Activated T-cell treated with anti-CD3 and anti-CD28 coated beads for 4 hours (primary cell): ENCODE measurements at regions not wholly inside any gene's neighbourhood (a gene's known extent, or its start where the extent isn't known, plus 50 kb on each side); places are given as distances from the start of the nearest gene placed in this dataset.
"Not testable (repeated sequence)": the region's sequence is repeated elsewhere in the genome, so short reads cannot be mapped to it uniquely, and the experiment has no call there.

Source experiments
- DNase-seq: peaks from one replicate; pipeline ENCODE4 v3.0.0-alpha.2; 2020

DNA sequence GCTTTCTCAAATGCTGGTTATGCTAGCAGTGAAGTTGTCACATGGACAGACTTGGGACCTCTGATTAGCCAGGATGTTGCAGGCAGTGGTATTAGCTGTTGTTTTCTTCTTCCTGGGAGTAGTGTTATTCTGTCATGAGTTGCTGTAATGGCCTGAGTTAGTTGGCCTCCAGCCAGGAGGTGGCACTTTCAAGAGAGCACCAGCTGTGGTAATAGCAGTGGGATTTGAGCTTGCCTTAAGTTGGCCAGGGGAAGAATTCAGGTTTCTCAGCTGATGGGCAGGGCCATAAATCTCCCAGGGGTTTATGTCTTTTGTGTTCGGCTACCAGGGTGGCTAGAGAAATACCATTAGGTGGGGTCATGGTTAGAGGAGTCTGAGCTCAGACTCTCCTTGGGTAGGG, 132.6 kb downstream of the GLUD2 start:
- no peak for DNase-seq

DNA sequence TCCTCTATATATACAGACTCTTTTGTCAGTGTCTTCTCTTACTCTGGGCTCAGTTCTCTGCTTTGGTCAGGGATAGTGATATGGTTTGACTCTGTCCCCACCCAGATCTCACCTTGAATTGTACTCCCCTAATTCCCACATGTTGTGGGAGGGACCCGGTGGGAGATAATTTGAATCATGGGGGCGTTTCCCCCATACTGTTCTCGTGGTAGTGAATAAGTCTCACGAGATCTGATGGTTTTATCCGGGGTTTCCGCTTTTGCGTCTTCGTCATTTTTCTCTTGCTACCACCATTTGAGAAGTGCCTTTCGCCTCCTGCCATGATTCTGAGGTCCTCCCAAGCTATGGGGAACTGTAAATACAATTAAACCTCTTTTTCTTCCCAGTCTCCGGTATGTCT, 144.4 kb downstream of the GLUD2 start:
- no peak for DNase-seq

DNA sequence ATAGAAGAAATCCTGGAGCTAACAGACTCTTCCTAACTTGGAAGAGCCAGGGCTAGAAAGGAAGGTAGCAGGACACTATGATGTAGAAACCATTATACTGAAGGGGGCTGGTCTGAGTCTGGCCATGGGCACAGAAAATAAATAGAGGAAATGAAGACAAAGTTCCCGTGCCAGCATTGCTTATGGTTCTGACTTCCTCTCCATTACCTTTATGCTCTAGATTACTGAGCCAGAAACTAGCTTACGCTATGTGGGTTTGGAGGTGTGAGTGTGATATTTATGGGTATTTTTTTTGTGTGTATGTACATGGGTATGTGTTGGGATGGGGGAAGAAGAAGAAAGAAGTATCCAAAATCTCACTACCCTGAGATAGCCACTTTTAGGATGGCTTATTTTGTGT, 148.3 kb downstream of the GLUD2 start:
- DNase-seq = no peak

DNA sequence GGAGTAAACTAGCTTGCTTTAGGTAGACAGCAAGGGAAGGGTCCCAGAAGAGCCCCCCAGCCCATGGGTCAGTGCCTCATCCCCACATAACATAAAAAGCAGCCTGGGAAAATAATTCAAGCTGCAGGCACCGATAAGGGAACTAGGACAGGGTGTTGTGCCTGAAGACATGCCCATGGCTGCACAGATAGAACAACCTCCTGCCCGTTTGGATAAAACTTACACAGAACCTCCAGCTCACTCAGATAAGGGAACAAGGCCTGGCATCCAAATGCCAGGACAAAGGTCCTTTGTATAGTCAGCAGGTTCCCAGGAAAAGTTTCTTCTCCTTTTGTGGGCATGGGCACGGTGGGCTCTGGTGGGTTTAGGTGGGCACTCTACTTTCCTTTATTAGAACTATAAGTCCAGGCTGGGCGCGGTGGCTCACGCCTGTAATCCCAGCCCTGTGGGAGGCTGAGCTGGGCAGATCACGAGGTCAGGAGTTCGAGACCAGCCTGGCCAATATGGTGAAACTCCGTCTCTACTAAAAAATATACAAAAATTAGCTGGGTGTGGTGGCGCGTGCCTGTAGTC, 149.5 kb downstream of the GLUD2 start:
- not testable (repeated sequence) for DNase-seq

DNA sequence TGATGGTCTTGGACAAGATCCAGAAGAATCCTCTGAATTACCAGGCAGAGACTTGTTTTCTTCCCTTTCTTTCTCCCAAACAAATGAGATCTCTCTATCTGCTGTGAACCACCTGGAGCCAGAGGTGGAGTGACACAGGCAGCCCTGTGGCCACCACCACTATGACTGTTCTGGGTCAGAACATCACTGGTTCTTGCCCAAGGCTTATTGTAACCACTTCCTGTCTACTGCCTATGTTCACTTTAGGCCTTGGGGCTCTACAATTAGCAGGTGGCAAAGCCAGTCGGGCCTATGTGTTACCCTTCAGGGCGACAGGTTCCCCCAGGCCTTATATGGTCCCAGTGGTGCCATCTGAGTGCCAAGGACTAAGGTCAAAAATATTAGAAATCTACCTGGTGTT, 161.2 kb downstream of the GLUD2 start:
- no peak for DNase-seq

DNA sequence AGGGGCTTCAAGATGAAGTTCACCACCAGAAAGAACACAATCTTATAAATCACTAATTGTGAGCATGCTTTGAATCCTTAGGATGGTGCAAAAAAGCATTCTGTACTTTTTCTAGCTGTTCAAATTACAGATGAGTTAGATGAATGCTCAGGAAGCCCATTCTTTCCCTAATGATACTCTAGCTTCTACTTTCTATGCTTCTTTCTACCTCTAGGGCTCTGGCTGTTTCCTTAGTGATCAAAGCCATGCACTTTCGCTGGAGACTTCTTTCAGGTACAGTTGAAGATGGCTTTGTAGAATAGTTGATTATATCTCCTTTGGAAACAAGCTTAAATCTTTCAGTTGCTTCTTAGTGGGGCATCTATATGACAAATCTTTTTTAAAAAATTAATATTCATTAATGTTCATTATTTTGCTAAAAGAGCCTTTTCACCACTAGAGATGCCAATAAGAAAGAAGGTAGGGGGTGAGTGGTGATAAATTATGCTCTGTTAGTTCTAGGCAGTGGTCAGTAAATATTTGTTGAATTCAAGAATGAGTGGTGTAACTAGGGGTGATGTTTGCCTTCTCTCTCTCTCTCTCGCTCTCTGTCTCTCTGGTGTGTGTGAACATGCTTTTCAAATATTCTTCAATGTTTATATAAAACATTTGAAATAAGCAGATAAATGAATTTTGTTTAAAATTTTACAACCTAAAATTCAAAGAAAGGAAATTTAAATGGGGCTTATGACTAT, 169.4 kb downstream of the GLUD2 start:
- DNase-seq = no peak

DNA sequence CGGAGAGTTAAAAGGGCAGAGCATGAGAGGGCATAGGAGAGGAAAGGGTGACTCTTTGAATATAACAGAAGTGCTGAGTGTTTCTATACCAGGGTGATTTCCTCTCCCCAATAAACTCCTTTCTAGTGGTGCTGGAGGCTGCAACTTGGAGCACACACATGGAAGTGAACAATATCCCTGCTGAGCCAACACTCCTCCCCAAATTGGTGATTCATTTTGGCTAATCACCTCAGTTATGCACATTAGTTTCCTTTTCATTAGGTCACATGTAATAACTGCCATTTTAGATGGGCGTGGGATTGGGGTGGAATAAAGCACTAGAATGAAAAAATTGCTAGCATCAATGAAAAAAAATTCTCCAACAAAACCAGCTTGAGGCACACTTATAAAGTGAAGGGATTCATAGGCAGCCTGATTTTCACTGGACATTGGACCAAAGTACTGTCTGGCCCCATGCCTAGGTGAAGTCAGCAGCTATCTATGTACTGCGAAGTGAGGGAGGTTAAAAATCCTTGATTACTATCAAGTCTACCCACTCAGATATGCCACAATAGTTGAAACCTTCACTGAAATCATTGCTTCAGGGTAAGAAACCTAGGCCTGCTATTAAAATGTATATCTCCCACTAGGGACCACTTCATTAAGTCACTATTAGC, 174.0 kb downstream of the GLUD2 start:
- no peak for DNase-seq

DNA sequence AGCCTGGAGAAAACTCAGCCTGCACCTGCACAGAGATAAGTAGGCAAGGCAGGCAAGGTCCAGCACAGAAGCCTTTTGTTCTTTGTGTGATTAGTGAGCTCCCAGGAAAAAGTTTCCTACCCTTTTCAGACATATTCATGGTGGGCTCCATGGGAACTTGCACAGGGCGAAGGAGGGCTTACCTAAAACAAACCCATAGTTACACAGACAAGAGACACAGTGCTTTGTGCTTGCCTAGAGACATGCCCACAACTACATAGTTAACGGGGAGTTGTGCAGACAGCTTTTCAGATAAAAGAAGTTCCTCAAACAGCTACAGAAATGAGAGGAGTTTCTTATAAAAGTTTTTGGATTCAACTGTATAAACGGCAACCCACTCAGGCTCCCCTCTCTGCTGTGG, 180.5 kb downstream of the GLUD2 start:
- no peak for DNase-seq

DNA sequence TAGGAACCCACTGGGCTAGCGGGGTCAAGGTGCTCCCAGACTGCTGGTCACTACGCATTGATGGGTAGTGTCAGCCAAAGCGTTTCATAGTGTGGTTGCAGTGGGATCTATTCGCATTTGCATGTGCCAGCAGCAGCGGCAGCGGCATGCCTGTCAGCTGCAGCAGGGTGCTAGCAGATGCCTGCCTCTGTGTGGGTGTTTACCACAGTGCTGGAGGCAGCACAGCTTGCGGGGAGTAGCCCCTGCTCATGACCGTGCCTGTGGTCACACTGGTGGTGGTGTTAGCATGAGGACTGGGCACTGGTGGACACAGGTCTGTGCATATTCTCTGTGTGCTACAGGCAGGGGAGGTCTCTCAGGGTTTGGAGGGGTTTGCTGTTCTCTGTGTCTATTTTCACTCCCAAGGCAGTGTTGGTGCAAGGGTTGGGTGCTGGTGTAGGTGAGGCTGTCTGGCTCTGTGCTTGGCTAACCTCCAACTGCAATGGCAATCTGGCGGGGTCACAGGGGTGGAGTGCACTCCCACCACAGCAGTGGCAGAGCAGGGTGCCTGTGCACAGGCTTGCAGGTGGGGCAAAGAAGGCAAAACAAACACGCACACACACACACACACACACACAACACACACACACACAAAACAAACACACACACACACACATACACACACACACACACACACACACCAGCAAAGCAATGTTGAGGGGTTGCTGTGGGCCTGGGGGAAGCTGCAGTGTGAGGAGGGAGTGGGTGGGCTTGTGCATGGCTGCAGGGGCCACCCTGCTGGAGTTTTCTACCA, 184.4 kb downstream of the GLUD2 start:
- no peak for DNase-seq

DNA sequence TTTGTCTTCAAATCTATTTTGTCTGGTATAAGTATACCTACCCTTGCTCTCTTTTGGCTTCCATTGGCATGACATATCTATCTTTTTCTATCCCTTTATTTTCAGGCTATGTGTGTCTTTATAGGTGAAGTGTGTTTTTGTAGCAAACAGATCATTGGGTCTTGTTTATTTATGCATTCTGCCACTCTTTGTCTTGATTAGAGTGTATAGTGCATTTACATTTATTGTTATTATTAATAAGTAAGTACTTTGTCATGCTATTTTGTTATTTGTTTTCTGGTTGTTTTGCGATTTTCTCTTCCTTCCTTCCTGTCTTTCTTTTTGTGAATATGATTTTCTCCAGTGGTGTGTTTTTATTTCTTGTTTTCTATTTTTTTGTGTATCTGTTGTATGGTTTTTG, 188.6 kb downstream of the GLUD2 start:
- no peak for DNase-seq

DNA sequence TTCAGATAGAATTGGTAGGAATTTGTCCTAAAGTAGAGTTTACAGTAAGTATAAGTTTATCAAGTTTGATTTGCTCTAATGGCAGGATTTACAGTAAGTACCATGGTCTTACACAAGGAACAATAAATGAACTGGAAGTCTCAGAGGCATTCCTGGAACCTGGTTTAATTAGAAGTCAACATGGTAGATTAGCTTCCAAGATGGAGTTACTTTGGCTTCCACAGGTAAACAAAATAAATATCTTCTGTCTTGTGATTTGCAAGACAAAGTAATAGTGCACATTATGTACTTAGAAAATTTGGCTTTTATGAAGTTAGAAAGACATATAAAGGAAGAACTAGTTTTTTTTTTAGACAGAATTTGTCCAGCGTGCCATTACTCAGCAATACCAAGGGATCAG, 190.7 kb downstream of the GLUD2 start:
- DNase-seq = no peak

DNA sequence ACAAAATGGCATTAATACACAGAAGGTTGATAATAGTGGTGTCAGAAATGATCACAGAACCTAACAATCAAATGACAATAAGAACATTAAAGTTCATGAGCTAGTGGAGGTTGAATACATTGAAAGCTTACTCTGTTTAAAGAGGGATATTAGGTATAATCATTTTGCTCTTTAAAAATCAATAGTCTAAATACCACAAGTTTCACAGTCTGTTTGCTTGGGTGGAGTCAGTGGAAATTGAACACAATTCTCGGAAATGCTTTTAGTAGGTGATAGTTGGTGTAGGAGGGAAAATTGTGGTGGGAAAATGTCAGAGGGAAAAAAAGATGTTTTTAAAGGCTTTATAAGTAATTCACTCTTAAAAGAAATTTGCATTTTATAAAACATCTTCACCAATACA, 197.1 kb downstream of the GLUD2 start:
- DNase-seq = no peak

DNA sequence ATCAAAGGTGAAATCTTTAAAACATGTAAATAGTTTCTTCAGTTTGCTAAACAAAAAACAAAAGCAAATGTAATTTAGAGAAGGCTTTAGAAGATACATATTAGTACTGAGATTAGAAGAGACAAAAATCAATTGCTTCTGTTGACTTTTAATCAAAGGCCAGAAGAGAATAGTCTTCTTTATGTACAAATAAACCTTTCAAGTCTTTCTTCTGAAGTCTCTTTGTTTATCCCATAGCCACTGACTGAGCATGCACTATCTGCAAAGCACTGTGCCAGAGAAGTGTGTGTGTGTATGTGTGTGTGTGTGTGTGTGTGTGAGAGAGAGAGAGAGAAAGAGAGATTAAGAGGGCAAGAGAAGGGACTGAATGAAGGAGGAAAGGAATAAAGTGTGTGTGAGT, 198.4 kb downstream of the GLUD2 start:
- no peak for DNase-seq

DNA sequence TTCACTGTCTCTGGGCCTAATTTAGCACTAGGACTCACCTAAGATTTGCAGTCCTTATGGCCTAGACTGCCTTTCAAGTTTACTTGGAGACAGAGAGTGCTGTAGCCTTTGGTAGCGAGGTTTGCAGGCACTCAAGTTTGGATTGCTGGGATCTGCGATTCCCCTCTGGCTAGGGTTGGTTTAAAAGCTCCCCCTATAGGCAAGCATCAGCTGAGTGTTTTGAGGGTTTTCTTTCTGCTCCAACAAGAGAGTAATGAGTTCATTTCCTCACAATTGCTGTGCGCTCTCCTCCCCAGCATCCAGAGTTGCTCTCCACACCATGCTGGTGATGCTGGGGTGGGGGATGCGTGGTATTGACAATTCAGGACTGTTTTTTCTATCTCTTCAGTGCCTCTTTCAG, 206.9 kb downstream of the GLUD2 start:
- DNase-seq = no peak

DNA sequence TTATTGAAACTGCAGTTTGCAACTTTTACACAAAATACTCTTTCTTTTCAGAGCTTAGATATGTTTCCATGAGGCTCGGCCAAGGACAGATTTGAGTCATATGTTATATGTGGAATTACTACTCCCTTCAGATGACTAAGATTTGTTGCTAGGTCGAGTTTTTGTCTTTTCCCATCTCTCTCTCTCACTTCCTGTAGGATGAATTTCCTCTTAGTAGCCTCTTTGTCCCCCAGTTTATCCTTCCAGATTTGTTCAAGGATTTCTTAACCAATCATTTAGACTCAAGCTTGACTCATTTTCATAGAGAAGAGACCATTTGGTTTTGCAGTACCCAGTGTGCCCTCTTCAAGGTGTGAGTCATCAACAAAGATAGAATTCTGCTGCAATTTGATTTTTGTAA, 209.2 kb downstream of the GLUD2 start:
- no peak for DNase-seq

DNA sequence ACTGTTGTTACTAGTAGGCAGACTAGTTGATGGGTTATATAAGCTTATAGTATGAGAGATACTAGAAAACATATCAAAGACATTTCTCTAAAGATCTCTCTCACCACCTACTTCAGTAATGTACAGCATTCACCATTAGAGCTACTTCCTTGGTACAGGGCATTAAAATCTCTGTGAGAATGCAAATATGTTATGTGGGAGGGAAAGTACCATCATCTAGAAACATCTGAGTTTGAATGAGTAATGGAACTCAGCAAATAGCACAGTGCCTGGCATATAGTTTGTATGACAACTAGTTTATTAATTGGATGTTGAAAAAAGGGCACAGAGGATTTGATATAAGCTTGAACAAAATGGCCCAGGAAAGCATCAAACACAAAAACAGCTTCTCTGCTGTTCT, 211.1 kb downstream of the GLUD2 start:
- no peak for DNase-seq

DNA sequence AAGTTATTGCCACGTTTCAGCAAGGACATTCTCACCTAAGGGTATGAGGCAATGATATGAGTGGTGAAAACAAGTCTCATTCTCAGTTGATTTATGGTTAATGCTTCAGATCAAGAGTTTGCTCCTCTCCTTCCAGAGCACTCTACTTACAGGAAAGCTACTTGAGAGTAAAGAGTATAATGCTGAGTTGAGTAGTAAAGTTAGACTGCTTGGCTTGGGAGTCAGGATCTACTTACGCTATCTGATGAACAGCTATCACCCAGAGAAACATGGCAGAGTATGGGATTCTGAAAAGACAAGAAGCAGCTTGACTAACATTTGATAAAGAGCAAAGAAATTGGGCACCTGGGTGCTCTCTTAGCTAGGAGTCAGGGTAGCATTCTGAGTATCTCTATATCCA, 211.8 kb downstream of the GLUD2 start:
- DNase-seq = no peak

DNA sequence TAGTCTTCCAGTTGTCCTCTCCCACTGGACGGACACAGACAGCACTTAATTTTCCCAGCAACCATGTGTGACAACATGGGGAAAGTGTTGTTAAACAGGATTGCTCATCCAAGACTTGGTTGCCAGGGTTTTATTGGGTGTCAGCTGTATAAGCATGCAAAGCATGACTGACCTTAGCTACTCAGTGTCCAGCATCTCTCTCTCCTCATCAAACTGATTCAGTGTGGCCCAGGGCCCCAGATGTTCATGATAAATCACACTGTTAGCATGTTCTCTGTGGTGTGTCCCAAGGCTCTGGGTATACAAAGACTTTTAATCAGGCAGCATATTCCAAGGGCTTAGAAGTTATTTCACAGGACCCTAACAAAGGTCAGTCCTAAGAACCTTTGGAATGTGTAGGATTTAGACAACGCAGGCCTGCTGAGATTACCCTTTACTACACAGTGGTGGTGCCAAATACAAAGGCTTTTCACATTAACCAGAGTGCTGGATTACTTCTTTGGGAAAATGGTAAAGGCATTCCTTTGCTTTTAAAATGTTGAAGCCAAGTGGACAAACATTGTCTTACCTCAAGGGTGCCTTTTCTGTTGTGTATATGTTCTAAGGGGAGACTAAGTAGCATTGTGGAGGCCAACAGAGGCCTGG, 213.3 kb downstream of the GLUD2 start:
- no peak for DNase-seq

DNA sequence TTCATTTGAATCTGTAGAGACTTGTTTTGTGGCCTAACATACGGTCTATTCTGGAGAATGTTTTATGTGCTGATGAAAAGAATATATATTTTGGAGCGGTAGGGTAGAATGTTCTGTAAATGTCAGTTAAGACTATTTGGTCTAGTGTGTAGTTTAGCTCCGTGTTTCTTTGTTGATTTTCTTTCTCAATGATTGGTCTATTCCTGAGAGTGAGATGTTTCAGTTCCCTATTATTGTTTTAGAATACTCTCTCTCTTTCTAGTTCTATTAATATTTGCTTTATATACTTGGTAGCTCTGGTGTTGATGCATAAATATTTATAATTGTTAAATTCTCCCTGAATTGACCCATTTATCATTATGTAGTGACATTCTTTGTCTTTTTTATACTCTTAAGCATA, 236.5 kb downstream of the GLUD2 start:
- DNase-seq = no peak

DNA sequence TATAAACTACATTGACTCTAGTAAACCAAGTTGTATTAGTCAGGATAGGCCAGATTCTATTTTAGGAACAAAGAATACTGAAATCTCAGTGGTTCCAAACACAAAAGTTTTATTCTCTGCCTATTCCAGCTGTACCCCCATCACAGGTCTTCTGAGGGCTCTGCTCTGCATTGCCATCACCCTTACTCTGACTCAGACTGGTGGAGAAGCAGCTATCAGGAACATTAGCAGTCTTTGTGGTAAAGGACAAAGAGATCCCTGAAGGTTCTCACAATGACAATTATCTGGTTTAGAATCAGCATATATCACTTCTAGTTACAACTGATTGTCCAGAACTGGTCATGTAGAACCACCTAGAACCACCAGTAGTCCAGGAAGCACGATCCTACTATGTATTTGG, 251.1 kb downstream of the GLUD2 start:
- DNase-seq = no peak

DNA sequence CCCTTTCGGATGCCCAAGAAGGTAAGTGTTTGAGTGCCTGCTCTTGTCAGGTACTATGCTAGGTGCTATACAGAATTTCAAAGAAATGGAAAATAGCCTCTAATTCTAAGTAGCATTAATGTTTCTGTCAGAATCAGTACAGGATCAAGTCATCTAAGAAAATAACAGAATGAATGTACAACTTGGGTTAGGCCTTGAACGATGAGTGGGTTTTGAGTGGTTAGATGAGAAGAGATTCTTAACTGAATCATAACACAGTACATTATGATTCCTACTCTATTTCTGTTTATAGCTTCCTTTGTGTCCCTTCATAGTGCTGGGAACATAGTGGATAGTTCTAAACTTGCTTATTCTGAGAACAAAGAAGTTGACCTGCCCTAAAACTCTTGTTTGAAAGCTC, 253.9 kb downstream of the GLUD2 start:
- DNase-seq = no peak

DNA sequence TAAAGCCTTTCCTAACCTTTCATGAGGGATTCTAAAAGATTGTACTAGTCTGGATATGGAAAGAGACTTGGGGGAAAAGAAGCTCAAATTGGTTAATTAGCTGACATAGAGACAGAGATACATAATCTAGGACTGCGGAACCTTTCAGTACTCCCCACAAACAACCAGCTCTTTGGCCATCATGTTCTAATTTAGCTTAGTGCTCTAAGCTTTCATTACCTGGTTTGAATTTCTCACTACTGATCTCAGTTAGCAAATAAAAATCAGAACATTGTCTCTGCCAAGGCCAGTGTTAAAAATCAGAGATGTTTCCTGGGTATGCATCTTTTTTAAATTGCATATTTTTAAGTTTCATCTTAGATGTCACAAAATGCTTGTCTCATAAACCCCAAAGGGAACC, 254.4 kb downstream of the GLUD2 start:
- DNase-seq = no peak

DNA sequence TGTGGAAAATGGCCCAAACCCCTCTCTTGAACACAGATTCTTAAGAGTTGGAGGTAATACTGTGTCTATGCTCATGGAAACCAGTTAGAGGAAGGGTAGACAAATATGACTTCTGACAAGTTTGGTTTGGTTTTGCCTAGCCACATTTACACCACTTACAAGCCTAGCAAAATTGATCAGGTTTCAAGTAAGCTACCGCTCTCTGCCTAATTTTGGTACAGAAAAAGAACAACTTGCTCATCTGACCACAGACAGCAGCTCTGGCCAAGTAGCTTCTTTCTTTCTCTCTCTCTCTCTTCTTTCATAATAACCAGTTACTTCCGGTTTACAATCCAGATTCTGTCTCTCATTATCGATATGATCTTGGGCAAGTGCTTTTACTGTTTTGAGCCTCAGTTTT, 260.0 kb downstream of the GLUD2 start:
- no peak for DNase-seq
